GM12874 (cell line): ENCODE measurements at regions not wholly inside any gene's neighbourhood (a gene's known extent, or its start where the extent isn't known, plus 50 kb on each side); places are given as distances from the start of the nearest gene placed in this dataset.

Experiments
- TF ChIP-seq, protein P1 (sequence below): IDR thresholded peaks from 2 replicates; pipeline ENCODE4 v1.5.1; 2011; ENCODE audit warnings: low read depth, mild to moderate bottlenecking, control low read depth, low read length, moderate library complexity; ENCODE audit not compliant: insufficient read depth

DNA sequence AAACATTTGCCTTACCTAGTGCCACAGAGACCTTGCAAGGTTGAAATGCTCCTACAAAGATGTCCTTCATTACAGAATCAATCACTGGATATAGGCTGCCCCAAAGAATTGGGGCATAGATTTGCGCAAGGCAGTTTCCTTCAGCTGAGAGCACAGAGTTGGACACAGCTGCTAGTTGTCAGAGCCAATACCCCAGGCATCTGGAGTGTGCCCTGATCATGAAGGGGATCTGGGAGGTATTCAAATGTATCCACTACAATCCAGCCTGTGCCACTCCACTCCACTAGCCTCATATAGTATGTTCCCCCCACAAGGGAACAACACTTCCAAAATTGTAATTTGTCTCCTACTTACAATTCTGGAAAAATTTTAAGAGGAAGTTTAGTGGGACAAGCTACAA, 62.3 kb upstream of the ITPRID2 start:
- TF ChIP-seq, protein P1, sequence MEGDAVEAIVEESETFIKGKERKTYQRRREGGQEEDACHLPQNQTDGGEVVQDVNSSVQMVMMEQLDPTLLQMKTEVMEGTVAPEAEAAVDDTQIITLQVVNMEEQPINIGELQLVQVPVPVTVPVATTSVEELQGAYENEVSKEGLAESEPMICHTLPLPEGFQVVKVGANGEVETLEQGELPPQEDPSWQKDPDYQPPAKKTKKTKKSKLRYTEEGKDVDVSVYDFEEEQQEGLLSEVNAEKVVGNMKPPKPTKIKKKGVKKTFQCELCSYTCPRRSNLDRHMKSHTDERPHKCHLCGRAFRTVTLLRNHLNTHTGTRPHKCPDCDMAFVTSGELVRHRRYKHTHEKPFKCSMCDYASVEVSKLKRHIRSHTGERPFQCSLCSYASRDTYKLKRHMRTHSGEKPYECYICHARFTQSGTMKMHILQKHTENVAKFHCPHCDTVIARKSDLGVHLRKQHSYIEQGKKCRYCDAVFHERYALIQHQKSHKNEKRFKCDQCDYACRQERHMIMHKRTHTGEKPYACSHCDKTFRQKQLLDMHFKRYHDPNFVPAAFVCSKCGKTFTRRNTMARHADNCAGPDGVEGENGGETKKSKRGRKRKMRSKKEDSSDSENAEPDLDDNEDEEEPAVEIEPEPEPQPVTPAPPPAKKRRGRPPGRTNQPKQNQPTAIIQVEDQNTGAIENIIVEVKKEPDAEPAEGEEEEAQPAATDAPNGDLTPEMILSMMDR = no peak

DNA sequence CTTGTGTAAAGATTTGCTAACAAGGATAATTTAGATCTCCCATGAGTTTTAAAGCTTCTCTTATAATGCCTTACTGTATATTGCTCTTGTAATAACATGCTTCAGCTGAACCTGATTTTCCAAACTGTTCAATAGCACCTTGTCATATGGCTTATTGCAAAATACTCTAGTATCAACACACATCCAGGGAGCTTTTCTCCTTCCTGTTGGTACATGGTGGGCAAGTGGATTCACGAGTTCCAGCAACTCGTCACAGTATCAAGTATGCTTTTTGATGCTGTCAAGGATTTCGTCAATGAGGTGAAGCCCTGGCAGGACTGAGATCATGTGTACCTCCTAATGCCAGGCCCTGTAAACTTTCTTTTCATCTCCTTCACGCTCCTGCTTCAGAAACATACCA, 59.5 kb upstream of the ITPRID2 start:
- TF ChIP-seq, protein P1 = no peak

DNA sequence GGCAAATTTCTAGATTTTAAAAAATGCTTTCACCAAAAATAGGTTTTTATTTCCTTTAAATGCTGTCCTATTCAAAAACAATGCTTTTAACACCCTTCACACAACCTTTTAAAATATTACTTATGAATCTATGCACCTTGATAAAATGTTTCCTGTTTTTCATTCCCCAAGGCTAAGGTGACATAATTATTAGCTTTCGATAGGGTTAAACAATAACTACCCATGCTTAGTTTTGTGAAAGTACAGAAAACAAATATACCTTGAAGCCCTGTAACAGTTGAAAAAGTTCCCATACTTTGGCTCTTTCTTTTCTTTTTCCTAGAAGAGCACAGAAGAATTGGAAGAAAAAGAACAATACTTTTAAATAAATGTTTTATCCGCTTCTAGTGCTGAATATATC, 54.9 kb upstream of the ITPRID2 start:
- TF ChIP-seq, protein P1 = no peak

DNA sequence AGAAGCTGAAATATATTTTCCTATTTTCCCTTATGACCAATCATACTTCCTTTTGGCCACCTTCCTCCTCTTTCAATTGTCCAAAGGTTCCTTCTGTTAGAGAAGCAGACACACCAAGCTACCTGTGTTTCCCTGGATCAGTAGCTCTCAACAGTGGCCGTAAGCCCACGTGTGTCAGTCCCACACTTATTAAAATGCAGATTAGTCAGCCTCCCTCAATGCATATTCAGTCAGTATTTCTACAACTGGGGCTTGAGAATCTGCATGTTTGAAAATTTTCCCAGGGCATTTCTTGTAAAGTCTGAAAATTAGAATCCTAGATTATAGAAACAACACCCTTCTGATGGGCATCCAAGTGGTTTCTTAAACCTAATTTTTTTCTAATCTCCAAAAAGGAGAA, 54.0 kb upstream of the ITPRID2 start:
- TF ChIP-seq, protein P1 = no peak

DNA sequence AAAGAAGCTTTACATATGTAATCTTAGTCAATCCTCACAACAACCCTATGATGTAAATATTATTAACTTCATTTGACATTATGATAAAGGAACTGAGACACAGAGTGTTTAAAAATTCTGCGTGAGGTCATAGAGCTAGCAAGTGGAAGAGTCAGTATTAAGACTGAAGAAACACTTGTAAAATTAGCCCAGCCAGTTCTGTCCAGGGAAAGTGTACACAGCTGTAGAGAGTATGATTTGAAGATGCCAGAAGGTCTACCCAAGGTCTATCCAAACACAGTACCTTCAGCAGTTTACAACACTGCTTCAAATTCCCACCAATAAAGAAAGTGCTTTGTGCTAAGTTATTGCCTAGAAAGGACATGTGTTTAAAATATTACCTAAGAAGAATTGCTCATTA, 51.7 kb upstream of the ITPRID2 start:
- TF ChIP-seq, protein P1 = no peak

DNA sequence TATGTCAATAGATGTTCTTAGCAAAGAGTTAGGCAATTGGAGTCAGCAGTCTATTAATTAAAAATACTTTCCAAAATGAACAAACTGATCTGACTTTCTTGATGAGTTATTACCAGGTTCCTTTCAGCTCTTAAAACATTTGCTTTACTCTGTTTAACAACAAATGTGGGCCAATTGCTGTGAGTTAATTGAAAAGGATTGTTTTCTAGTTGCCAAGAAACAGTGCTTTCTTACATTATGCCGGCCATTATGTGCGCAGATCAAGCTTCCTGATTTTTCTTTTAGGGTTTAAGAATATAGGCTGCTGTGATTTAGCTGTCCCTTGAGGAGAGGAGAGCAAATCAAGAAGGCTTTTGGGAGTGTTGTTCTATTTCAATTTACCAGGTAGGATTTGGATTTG, 50.5 kb upstream of the ITPRID2 start:
- TF ChIP-seq, protein P1 = no peak
